Astrocyte of the spinal cord (primary cell): ENCODE measurements at regions not wholly inside any gene's neighbourhood (a gene's known extent, or its start where the extent isn't known, plus 50 kb on each side); places are given as distances from the start of the nearest gene placed in this dataset.

ENCODE experiments used
- DNase-seq: peaks from one replicate; pipeline ENCODE4 v3.0.0; 2011; ENCODE audit warnings: low read depth, low spot score
- H3K4me3 ChIP-seq: 2 replicates; pipeline ENCODE4 v1.5.1; 2011; ENCODE audit warnings: low read depth, mild to moderate bottlenecking, low read length, moderate library complexity
- in situ Hi-C: cut with HindIII; loops from 2 replicates; pipeline ENCODE4 v1.10.0; 2017; ENCODE audit warnings: low sequenced_read_pairs
- TF ChIP-seq, protein P1 (sequence below): IDR thresholded peaks from 2 replicates; pipeline ENCODE4 v1.5.1; 2012; ENCODE audit warnings: low read depth, mild to moderate bottlenecking, low read length, inconsistent platforms

DNA sequence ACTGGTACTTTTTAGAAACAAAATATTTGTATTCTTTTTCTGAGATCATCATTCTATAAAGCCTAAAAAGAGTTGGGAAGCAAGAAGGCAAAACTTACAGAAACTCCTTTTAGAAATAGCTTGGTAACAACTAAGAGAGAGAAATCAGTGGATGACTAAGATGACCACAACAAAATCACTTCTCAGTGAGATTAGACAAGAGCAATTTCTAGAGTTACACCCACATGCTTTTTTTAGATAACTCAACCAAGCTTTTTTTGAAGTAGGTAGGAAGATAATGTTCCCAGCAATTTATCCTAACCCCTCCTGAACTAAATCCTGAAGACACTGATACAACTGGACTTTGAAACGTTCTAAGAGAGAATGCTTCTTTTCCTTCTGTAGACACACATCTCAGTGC is 576.4 kb downstream of the SLC6A15 start:
- in situ Hi-C loops, result no loop called here
- DNase-seq, result no peak
- no peak overlapping the region for H3K4me3 ChIP-seq
- TF ChIP-seq, protein P1, sequence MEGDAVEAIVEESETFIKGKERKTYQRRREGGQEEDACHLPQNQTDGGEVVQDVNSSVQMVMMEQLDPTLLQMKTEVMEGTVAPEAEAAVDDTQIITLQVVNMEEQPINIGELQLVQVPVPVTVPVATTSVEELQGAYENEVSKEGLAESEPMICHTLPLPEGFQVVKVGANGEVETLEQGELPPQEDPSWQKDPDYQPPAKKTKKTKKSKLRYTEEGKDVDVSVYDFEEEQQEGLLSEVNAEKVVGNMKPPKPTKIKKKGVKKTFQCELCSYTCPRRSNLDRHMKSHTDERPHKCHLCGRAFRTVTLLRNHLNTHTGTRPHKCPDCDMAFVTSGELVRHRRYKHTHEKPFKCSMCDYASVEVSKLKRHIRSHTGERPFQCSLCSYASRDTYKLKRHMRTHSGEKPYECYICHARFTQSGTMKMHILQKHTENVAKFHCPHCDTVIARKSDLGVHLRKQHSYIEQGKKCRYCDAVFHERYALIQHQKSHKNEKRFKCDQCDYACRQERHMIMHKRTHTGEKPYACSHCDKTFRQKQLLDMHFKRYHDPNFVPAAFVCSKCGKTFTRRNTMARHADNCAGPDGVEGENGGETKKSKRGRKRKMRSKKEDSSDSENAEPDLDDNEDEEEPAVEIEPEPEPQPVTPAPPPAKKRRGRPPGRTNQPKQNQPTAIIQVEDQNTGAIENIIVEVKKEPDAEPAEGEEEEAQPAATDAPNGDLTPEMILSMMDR, result no peak

DNA sequence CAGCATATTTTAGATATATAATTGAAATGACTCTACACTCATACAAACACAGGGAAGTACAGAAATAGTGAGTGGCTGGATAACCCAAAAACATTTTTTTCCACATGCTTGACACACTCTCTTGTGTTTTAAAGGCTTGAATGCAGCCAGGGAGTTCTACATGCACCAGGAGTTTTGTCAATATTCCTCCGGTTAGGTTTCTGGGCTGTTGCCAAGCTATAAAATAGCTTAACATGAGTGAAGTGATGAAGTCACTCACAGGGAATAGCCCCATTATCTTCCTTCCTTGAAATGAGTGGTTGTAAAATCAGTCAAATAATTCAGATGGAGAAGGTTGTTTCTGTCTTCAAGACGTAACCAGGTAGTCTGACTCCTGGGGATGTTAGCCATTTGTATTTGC is 582.7 kb downstream of the SLC6A15 start:
- TF ChIP-seq, protein P1, result no peak
- no peak overlapping the region for H3K4me3 ChIP-seq
- in situ Hi-C loops, result no loop called here
- no peak for DNase-seq

DNA sequence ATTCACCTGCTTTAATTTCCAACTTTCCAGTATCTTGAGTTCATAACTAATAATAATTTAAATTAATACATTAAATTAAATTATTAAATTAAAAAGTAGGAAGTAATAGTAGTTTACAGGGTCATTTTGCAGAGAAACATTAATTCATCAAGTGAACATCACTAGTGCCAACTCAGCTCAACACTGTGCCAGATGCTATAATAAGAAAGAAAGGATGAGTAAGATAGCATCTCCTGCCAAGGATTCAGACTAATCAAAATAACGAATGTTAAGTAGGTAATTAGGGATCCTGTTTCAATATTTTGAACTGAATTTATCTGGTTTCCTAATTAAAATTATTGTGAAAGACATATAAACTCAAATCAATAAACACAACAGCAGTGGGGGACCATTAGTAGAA is 596.7 kb downstream of the SLC6A15 start:
- no peak overlapping the region for H3K4me3 ChIP-seq
- in situ Hi-C loops, result no loop called here
- no peak for DNase-seq
- TF ChIP-seq, protein P1, result no peak

DNA sequence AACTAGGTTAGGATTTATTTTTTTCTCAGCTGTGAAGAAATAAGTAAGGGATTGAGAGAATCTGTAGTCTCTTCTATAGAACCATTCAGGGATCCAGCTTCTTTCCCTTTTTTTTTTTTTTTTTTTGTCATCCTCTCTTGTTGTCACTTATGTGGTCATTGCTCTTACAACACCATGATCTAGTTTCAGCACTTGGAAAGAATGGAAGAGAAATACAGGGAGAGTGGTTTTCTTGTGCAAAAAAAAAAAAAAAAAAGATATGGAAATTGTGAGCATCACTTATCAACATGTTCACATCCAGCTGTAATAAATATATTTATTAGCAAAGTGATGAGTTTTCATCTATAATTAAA is 599.3 kb downstream of the SLC6A15 start:
- TF ChIP-seq, protein P1, result no peak
- H3K4me3 ChIP-seq, result no peak overlapping the region
- no peak for DNase-seq
- in situ Hi-C loops, result no loop called here

DNA sequence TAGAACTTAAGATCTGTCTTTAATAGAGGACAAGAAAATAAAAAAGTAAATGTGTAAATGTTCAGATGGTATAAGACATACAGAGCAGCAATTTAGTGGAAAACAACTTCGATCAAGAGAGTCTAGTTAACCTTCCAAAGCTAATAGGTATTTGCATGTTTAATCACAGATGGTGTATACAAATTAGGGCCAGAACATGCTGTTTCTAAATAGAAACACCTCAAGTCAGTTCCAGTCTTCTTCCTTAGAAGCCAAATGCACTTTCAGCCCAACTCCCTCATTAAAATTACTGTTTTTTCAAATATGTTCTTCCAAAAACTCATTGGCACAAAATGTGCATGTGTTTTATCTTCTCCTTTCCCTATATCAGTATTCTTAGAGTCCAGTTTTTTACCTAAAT is 604.4 kb downstream of the SLC6A15 start:
- in situ Hi-C loops, result no loop called here
- H3K4me3 ChIP-seq, result no peak overlapping the region
- TF ChIP-seq, protein P1, result no peak
- no peak for DNase-seq

DNA sequence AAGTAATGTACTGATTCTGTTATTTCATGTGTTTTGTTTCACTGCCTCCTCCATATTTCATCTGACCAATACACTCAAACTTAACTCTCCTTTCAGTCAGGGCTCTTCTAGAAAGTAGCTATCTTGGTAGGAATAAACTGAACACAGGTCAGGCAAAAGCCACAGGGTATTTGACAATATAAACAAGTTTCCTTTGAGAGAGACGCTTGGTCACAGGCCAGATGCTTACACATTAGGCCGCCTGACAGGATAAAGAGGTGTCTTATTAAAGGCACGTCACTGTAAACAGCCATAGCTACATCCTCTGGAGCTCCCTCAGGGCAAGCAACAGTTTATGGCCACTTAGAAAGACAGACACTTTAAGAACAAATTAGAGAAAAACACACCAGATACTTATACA is 607.5 kb downstream of the SLC6A15 start:
- DNase-seq, result no peak
- TF ChIP-seq, protein P1, result no peak
- in situ Hi-C loops, result no loop called here
- H3K4me3 ChIP-seq, result no peak overlapping the region

DNA sequence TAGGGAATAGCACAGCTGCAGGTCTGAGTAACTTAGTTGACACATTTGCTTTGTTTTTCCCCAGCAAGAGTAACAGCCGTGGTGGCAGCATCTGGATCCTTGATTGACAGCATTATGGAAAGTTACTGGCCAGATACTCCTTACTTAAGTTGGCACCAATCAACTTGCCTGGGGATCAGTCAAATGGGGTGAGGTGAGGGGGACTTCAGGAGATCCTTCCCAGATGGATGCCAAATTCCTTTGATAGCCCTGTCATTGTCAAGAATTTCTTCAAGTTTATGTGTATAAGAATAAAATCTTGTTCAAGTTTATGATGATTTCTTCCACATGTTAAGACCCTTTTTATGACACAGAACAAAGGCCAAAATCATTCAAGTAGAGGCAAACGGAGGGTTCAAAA is 618.4 kb downstream of the SLC6A15 start:
- in situ Hi-C loops, result no loop called here

More for the DNA sequence above, 618.4 kb downstream of the SLC6A15 start:
- no peak for DNase-seq
- H3K4me3 ChIP-seq, result no peak overlapping the region
- TF ChIP-seq, protein P1, result no peak
